ENCODE measurements at regions not wholly inside any gene's neighbourhood (a gene's known extent, or its start where the extent isn't known, plus 50 kb on each side); places are given as distances from the start of the nearest gene placed in this dataset.

GRCh38 chr4:62288808-62289541 lies 1088.8 kb downstream of the ADGRL3 start:
- H3K36me3 Mint-ChIP-seq: no peaks in the 10 kb centered on the region
- H3K4me1 Mint-ChIP-seq (ENCODE audit: unreplicated experiment): no peaks in the 10 kb centered on the region
- no peaks in the 10 kb centered on the region for H3K27me3 Mint-ChIP-seq
- DNase-seq (ENCODE audit: extremely low spot score, unreplicated experiment): no peak
- no peak overlapping the region for H3K27ac Mint-ChIP-seq
- H3K4me3 Mint-ChIP-seq: no peak overlapping the region
- no peaks in the 10 kb centered on the region for H3K9me3 Mint-ChIP-seq
- TF ChIP-seq CTCF (conservative IDR thresholded peaks at IDR 0.05): no peak

DNA sequence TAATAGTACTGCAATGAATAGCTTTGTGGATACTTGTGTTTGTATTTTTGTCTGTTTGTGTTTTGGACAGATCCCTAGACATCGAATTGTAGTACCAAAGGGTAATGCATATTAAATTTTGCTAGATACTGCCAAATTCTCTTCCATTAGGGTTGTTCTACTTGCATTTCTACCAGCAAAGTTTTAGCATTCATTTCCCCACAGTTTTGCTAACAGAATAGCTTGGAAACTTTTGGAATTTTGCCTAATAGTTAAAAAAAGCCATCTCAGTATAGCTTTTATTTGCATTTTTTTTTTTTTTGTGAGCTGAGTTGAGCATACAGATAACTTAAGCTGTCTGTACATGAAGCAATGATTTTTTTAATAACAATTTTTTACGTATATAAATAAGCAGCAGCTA lies 1084.9 kb downstream of the ADGRL3 start:
- Mint-ChIP-seq H3K27ac (no peak overlapping the region), H3K4me1 (ENCODE audit: unreplicated experiment) (no peaks in the 10 kb centered on the region)
- TF ChIP-seq CTCF (conservative IDR thresholded peaks at IDR 0.05): no peak

GRCh38 chr4:62279689-62280088 lies 1079.6 kb downstream of the ADGRL3 start:
- Mint-ChIP-seq H3K27ac (no peak overlapping the region), H3K9me3 (peaks cover 4% of the 10 kb centered on the region), H3K27me3 (no peaks in the 10 kb centered on the region), H3K4me3 (no peak overlapping the region), H3K36me3 (no peaks in the 10 kb centered on the region), H3K4me1 (ENCODE audit: unreplicated experiment) (no peaks in the 10 kb centered on the region)
- TF ChIP-seq CTCF (conservative IDR thresholded peaks at IDR 0.05): no peak
- DNase-seq (ENCODE audit: extremely low spot score, unreplicated experiment): no peak

More for the DNA sequence above, 1084.9 kb downstream of the ADGRL3 start:
- Mint-ChIP-seq H3K27me3 (no peaks in the 10 kb centered on the region), H3K36me3 (no peaks in the 10 kb centered on the region), H3K9me3 (peaks cover 4% of the 10 kb centered on the region), H3K4me3 (no peak overlapping the region)
- no peak for DNase-seq (ENCODE audit: extremely low spot score, unreplicated experiment)

- Mint-ChIP-seq H3K36me3 (no peaks in the 10 kb centered on the region), H3K4me3 (no peak overlapping the region), H3K4me1 (ENCODE audit: unreplicated experiment) (no peaks in the 10 kb centered on the region), H3K27me3 (no peaks in the 10 kb centered on the region), H3K9me3 (no peaks in the 10 kb centered on the region), H3K27ac (no peak overlapping the region)
- TF ChIP-seq CTCF (conservative IDR thresholded peaks at IDR 0.05): no peak
- DNase-seq (ENCODE audit: extremely low spot score, unreplicated experiment): no peak
Measured at GRCh38 chr4:62275470-62275869, 1075.3 kb downstream of the ADGRL3 start.

DNA sequence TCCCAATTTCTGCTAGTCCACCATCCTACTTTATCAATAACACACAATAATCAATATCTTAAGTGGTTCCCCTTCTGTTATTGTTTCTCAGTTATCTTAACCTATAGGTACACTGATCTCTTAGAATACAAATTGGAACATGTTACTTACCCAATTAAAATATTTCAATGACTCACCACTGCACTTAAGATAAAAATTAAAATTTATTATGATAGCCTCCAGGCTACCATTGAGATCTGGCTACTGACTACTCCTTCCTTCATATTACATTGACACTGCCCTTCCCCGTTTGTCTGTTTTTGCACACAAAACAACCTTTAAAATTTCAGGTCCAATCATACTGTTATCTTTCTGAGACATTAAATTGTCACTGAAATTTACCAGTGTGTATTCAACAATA lies 1074.7 kb downstream of the ADGRL3 start:
- Mint-ChIP-seq H3K4me1 (ENCODE audit: unreplicated experiment) (no peaks in the 10 kb centered on the region), H3K27me3 (no peaks in the 10 kb centered on the region), H3K4me3 (no peak overlapping the region), H3K36me3 (no peaks in the 10 kb centered on the region), H3K9me3 (no peaks in the 10 kb centered on the region), H3K27ac (no peak overlapping the region)
- TF ChIP-seq CTCF (conservative IDR thresholded peaks at IDR 0.05): no peak
- DNase-seq (ENCODE audit: extremely low spot score, unreplicated experiment): no peak
